Muscle of back (tissue), 3 donors: ENCODE measurements at regions not wholly inside any gene's neighbourhood (a gene's known extent, or its start where the extent isn't known, plus 50 kb on each side); places are given as distances from the start of the nearest gene placed in this dataset.

Experiments used
- DNase-seq, 3 donors: peaks; one replicate each; pipeline versions ENCODE4 v3.0.0 to v3.0.0-alpha.2; 2013

GRCh38 chr3:57009802-57010201 lies 50.7 kb upstream of the SPATA12 start:
- DNase-seq, result no peak

- DNase-seq, result peak in 1 of 3 donors; percentile 72
These were observed 51.1 kb upstream of the SPATA12 start for GRCh38 chr3:57009367-57009766.

- peak; percentile 72 to 88 (median 86) for DNase-seq
These were observed 52.7 kb upstream of the SPATA12 start for GRCh38 chr3:57007521-57008460.

- peak in 1 of 3 donors; percentile 29 for DNase-seq
These were observed 53.5 kb upstream of the SPATA12 start for GRCh38 chr3:57006949-57007419.

- DNase-seq, result peak in 2 of 3 donors; percentile 63 to 64
These were observed 54.2 kb upstream of the SPATA12 start for GRCh38 chr3:57006179-57006657.

DNA sequence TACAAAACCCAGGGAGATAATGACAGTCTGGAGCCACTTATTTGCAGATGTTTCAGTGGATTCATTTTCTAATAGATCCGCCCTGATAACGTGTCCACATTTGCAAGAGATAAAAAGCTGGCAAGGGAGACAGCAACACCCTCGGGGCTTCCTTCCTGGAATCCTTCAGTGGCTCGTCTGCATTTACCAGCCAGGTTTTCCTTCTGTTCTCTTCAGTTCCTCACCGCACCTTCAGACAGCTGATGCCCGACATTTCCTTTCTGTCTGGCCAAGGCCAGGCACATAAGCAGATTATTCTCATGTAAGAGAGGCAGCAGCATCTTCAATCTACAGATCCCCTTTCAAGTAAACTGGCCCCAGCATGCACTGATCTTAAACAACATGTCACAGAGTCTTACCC lies 56.2 kb upstream of the SPATA12 start:
- peak in 1 of 3 donors; percentile 43 for DNase-seq

DNA sequence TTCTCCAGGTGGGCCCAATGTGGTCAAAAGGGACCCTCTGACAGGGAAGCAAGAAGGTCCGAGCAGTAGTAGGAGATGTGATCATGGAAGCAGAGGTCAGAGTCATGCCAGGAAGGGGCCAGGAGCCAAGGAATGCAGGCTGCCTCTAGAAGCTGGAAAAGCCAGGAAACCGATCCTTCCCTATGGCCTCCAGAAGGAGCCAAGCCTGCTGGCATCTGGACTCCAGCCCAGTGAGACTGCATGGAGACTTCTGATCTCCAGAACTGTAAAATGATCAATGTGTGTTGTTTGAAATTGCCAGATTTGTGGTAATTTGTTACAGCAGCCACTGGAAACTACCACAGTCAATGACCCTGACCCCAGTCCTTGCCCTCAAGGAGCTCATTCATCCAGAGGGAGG lies 56.8 kb upstream of the SPATA12 start:
- DNase-seq, result no peak

- no peak for DNase-seq
These were observed 59.1 kb upstream of the SPATA12 start for GRCh38 chr3:57001356-57001755.

DNA sequence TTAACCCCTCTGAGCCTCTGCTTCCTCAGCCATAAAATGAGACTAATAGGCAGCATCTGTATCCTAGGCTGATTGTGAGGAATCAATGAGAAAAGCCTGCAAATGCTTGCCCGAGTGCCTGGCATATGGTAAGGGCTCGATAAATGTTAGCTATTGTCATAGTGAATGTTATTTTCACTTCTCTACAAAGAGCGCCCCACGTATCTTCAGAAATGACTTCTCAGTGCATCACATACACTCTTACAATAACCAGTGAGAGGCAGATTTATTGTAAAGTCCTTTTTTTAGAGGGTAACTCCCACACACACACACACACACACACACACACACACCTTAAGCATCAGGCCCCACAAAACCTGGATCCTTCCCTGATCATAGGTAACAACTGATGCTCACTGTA lies 60.5 kb upstream of the SPATA12 start:
- DNase-seq, result no peak

DNA sequence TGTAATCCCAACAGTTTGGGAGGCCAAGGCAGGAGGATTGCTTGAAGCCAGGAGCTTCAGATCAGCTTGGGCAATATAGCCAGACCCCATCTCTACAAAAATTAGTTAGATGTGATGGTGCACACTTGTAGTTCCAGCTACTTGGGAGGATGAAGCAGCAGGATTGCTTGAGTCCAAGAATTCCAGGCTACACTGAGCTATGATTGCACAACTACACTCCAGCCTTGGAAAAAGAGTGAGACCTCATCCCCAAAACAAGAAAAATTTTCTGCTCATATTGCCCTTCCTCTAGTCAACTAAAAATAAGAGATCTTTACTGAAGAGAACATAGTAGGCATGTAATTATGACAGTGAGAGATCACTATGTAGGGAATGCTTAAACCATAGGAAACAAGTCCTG lies 60.9 kb upstream of the SPATA12 start:
- DNase-seq, result no peak

GRCh38 chr3:56998076-56998529 lies 62.4 kb upstream of the SPATA12 start:
- DNase-seq, result peak; percentile 45 to 79 (median 71)

DNA sequence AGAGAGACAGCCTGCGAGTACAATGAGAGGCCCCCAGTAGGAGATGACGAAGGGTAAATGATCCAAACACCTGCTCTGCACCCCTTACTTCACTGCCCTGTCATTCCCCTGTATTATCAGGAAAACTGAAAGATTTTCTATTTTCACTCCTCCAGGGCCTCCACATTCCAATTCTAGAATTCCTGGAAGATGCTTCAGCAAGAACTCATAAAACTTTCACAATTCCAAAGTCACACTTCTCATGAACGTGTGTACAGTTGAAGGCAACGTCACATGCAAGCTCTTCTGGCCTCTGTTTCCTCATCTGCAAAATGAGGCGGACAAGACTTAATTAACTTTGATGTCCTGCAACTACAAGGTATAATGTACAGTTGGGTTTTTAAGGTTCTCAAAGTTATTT lies 62.8 kb upstream of the SPATA12 start:
- peak in 1 of 3 donors; percentile 88 for DNase-seq

DNA sequence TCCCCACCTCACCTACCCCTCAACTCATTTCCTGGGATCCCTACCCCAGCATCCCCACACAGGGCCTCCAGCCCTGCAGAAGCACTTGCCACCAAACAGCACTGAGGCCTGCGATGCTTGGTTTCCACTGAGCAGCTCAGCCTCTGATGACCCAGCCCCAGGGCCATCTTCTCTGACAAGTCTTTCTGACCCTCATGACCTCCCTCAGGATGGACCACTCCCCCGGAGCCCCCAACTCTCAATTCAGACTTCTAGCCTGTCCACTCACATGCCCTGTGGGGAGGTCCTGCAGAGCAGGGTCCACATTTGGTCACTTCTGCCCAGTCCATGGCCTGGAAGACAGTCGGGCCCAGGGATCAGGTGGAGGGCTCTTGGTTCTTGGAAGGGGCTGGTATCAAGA lies 63.4 kb upstream of the SPATA12 start:
- no peak for DNase-seq

DNA sequence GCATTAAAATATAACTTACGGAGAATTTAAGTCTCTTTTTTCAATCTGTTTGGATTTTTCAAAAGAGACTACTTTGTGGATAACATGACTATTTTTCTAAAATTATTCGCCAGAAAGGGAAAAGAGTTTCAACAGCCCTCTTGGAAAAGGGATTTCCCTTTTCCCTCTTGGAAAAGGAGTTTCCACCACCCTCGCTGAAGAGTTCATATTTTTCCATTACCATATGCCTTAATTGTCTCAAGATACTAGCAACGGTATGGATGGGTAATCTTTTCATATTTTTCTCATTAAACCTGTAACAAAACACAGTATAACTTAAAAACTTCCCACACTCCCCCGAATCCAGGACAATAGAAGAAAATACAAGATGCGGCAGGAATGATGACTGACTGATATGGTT lies 66.1 kb upstream of the SPATA12 start:
- peak in 1 of 3 donors; percentile 47 for DNase-seq

DNA sequence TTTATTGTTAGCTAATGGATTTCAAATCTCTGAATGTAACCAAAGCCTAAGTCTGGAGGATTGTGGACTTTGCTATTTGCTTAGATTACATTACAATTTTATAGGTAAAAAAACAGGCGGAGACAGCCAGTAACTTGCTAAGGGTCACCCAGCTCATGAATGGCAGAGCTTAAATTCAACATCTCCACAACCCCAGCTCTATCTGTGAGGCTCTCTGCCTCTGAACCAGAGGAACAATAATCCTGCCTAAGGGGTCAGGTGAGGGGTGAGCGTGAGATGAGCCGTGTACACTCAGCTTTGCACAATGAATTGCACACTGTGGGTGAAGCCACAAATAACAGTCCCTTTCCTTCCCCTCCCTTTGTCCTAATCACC lies 69.8 kb upstream of the SPATA12 start:
- DNase-seq, result no peak

- DNase-seq, result no peak
These were observed 70.4 kb upstream of the SPATA12 start for GRCh38 chr3:56989977-56990640.

- DNase-seq, result peak; percentile 49 to 91 (median 80)
These were observed 71.1 kb upstream of the SPATA12 start for GRCh38 chr3:56989169-56989976.

GRCh38 chr3:56988458-56989168 lies 71.9 kb upstream of the SPATA12 start:
- DNase-seq, result peak; percentile 86 to 94 (median 91)

DNA sequence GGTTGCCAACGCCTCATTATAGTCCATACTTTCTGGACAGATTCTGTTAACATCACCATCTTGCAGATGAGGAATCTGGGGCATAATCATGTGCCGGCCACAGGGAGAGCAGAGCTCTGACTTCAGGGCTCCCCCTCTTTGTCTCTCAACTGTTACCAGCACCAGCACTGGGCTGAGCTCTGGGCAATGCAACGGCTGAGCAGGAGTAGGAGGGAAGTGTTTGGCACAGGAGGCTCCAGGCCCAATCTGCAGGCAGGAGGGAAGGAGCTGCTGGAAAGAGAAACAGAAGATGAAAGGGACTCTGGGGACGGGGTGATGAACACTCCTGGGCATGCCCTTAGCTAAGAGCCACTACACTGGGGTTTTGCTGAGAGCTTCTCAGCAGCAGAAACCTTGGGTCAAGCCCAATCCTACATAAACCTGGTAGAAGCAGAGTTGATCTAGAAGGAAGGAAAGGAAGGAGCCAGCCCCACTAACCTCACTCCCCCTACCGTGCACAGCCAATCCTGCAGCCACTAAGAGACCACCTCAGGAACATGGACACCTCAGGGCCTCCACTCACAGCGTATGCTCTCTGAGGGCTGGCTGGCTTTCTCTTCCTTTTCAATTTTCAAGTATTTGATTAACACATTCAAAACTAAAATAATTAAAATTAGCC lies 73.1 kb upstream of the SPATA12 start:
- DNase-seq, result no peak

GRCh38 chr3:56986347-56986746 lies 74.1 kb upstream of the SPATA12 start:
- peak in 1 of 3 donors; percentile 37 for DNase-seq

DNA sequence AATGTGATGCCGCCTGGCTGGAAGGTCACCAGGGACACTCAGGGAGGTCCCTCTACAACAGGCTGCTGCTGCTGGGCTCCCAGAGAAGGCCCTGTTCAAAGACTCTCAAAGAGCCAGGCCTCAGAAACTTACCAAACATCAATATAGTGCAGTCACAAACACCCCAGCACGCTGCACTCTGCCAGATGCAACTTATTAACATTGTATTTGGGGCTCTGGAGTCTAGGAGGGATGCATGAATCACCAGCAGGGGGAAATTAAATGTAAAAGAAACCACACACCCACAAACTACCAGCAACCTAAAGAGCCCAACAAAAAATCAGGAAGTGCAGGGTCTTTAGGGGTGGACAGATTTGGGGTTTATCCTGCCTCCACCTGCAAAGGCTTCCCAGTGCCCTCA lies 74.6 kb upstream of the SPATA12 start:
- peak in 1 of 3 donors; percentile 36 for DNase-seq
